ENCODE measurements at regions not wholly inside any gene's neighbourhood (a gene's known extent, or its start where the extent isn't known, plus 50 kb on each side); places are given as distances from the start of the nearest gene placed in this dataset.

DNA sequence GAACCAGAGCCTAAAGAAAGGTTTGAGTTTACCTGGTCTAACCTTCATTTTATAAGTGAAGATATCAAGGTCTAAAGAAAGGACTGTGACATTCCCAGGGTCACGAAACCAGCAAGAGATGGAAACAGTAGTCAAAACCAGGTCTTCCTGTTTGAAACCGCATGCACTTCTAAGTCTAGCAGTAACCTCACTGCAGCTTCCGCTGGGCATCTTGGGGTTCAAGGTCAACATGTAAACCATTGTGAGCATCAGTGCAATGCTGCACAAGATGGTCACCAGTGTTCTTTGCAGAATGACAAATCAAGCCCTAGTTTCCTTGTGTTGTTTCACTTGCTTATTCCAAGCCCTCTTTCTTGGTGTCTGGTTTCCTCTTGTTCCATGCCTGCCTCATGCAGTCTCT lies 292.9 kb upstream of the MEX3C start:
- Histone ChIP-seq H3K9me3 (replicated peaks; ENCODE audit: insufficient read depth, low read length) (no peaks in the 10 kb centered on the region), H3K27me3 (replicated peaks; ENCODE audit: insufficient read depth, low read length) (no peaks in the 10 kb centered on the region), H3K27ac (ENCODE audit: low read length) (peak overlapping the region; percentile 88), H3K36me3 (replicated peaks; ENCODE audit: insufficient read depth, low read length) (no peaks in the 10 kb centered on the region), H2AFZ (ENCODE audit: low read length) (peak overlapping the region; percentile 43), H3K4me3 (ENCODE audit: low read length) (0 out of 2 replicates have a peak overlapping the region, but pooled peaks have one; percentile 4), H4K20me1 (ENCODE audit: insufficient read depth, low read length) (no peaks in the 10 kb centered on the region), H3K79me2 (ENCODE audit: low read length) (no peaks in the 10 kb centered on the region), H3K9ac (ENCODE audit: low read length) (peak overlapping the region; percentile 16; the same call in 1 of the 2 replicates), H3K9me2 (replicated peaks; ENCODE audit: insufficient read depth, low read length) (no peaks in the 10 kb centered on the region), H3F3A (ENCODE audit: insufficient read depth, low read length) (peaks cover 29% of the 10 kb centered on the region), H3K4me2 (ENCODE audit: low read depth, low read length) (peak overlapping the region; percentile 81), H3K4me1 (ENCODE audit: low read length) (peaks cover 55% of the 10 kb centered on the region)
- TF ChIP-seq EZH2phosphoT487 (IDR thresholded peaks at IDR 0.05; ENCODE audit: low read length) (no peak), EZH2 (optimal IDR thresholded peaks at IDR 0.05; ENCODE audit: low read depth, low read length) (no peak)
- TF ChIP-seq, protein P1, sequence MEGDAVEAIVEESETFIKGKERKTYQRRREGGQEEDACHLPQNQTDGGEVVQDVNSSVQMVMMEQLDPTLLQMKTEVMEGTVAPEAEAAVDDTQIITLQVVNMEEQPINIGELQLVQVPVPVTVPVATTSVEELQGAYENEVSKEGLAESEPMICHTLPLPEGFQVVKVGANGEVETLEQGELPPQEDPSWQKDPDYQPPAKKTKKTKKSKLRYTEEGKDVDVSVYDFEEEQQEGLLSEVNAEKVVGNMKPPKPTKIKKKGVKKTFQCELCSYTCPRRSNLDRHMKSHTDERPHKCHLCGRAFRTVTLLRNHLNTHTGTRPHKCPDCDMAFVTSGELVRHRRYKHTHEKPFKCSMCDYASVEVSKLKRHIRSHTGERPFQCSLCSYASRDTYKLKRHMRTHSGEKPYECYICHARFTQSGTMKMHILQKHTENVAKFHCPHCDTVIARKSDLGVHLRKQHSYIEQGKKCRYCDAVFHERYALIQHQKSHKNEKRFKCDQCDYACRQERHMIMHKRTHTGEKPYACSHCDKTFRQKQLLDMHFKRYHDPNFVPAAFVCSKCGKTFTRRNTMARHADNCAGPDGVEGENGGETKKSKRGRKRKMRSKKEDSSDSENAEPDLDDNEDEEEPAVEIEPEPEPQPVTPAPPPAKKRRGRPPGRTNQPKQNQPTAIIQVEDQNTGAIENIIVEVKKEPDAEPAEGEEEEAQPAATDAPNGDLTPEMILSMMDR (IDR thresholded peaks at IDR 0.05; ENCODE audit: low read length), result no peak
- peak; percentile 92 for DNase-seq

- Histone ChIP-seq H3K4me1 (ENCODE audit: low read length) (peaks cover 55% of the 10 kb centered on the region), H3K9ac (ENCODE audit: low read length) (peak overlapping the region; percentile 1; the same call in 1 of the 2 replicates), H2AFZ (ENCODE audit: low read length) (peak overlapping the region; percentile 43), H3K27me3 (replicated peaks; ENCODE audit: insufficient read depth, low read length) (no peaks in the 10 kb centered on the region), H3F3A (ENCODE audit: insufficient read depth, low read length) (peaks cover 29% of the 10 kb centered on the region), H3K9me2 (replicated peaks; ENCODE audit: insufficient read depth, low read length) (no peaks in the 10 kb centered on the region), H3K27ac (ENCODE audit: low read length) (peak overlapping the region; percentile 88), H3K79me2 (ENCODE audit: low read length) (no peaks in the 10 kb centered on the region), H3K36me3 (replicated peaks; ENCODE audit: insufficient read depth, low read length) (no peaks in the 10 kb centered on the region), H3K9me3 (replicated peaks; ENCODE audit: insufficient read depth, low read length) (no peaks in the 10 kb centered on the region), H4K20me1 (ENCODE audit: insufficient read depth, low read length) (no peaks in the 10 kb centered on the region), H3K4me2 (ENCODE audit: low read depth, low read length) (peak overlapping the region; percentile 81; the same call in 1 of the 2 replicates), H3K4me3 (ENCODE audit: low read length) (no peak overlapping the region)
- no peak for DNase-seq
- TF ChIP-seq EZH2phosphoT487 (IDR thresholded peaks at IDR 0.05; ENCODE audit: low read length), result no peak
- no peak for TF ChIP-seq EZH2 (optimal IDR thresholded peaks at IDR 0.05; ENCODE audit: low read depth, low read length)
- TF ChIP-seq, protein P1 (IDR thresholded peaks at IDR 0.05; ENCODE audit: low read length), result no peak
Measured at GRCh38 chr18:51490860-51491259, 293.4 kb upstream of the MEX3C start.

- peak; percentile 72 for DNase-seq
- H3K27ac ChIP-seq (ENCODE audit: low read length), result peak overlapping the region; percentile 88; the same call in 1 of the 2 replicates
- no peaks in the 10 kb centered on the region for H3K36me3 ChIP-seq (replicated peaks; ENCODE audit: insufficient read depth, low read length)
- TF ChIP-seq, protein P1 (IDR thresholded peaks at IDR 0.05; ENCODE audit: low read length), result no peak
- TF ChIP-seq EZH2phosphoT487 (IDR thresholded peaks at IDR 0.05; ENCODE audit: low read length) (no peak), EZH2 (optimal IDR thresholded peaks at IDR 0.05; ENCODE audit: low read depth, low read length) (no peak)
- peak overlapping the region; percentile 34 for H3K4me2 ChIP-seq (ENCODE audit: low read depth, low read length)
- H3K4me1 ChIP-seq (ENCODE audit: low read length), result peaks cover 55% of the 10 kb centered on the region
- H3K9me2 ChIP-seq (replicated peaks; ENCODE audit: insufficient read depth, low read length), result no peaks in the 10 kb centered on the region
- H3K9me3 ChIP-seq (replicated peaks; ENCODE audit: insufficient read depth, low read length), result no peaks in the 10 kb centered on the region
- H2AFZ ChIP-seq (ENCODE audit: low read length), result peak overlapping the region; percentile 12; the same call in 1 of the 2 replicates
- H3K79me2 ChIP-seq (ENCODE audit: low read length), result no peaks in the 10 kb centered on the region
- no peaks in the 10 kb centered on the region for H4K20me1 ChIP-seq (ENCODE audit: insufficient read depth, low read length)
- no peaks in the 10 kb centered on the region for H3K27me3 ChIP-seq (replicated peaks; ENCODE audit: insufficient read depth, low read length)
- no peak overlapping the region for H3K4me3 ChIP-seq (ENCODE audit: low read length)
- H3K9ac ChIP-seq (ENCODE audit: low read length), result no peak overlapping the region
- peaks cover 29% of the 10 kb centered on the region for H3F3A ChIP-seq (ENCODE audit: insufficient read depth, low read length)
Measured at GRCh38 chr18:51491678-51492372, 294.3 kb upstream of the MEX3C start.
